ENCODE measurements at regions not wholly inside any gene's neighbourhood (a gene's known extent, or its start where the extent isn't known, plus 50 kb on each side); places are given as distances from the start of the nearest gene placed in this dataset.

- no peak for TF ChIP-seq GATA3 (IDR thresholded peaks at IDR 0.05; ENCODE audit: low read depth, low read length)
- no peak for TF ChIP-seq GATA2 (IDR thresholded peaks at IDR 0.05; ENCODE audit: low read depth, low read length)
Measured at GRCh38 chr2:236828820-236829219, 256.9 kb upstream of the COPS8 start.

DNA sequence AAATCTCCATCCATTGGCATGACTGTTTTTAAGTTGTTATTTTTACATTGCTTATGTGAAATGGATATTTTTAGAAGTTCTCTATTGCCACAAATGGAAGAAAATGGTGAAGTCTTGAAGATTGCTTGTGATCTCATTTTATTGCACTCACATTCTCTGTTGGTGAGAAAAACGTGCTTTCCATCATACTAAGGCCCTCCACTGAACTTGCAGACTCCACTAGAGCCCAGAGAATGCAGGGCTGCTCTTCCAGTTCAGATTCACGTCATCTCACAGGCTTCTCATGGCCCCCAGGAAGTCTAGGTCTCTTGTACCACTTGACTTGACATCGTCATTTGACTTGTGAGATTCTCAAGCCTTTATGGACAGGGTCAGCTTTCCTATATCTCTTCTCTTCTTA lies 254.8 kb upstream of the COPS8 start:
- TF ChIP-seq GATA2 (IDR thresholded peaks at IDR 0.05; ENCODE audit: low read depth, low read length) (no peak), GATA3 (IDR thresholded peaks at IDR 0.05; ENCODE audit: low read depth, low read length) (no peak)

DNA sequence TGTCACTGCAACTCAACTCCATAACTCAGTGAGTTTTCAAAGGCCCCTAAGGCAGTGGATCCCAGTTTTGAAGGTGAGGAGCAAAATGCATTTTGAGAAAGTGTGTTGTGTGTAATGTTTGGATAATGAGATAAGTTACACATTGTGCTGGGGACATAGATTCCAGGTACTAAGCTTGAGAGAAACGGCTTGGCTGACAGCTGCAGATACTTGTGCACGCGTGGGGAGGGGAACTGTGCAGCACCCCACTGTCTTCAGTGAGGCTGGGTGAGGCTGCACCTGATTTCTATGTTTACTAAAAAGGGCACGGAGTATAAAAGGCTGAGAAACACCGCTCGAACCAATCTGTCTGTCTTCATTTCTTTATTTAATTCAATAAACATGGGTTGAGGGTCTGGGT lies 254.0 kb upstream of the COPS8 start:
- TF ChIP-seq GATA3 (IDR thresholded peaks at IDR 0.05; ENCODE audit: low read depth, low read length) (no peak), GATA2 (IDR thresholded peaks at IDR 0.05; ENCODE audit: low read depth, low read length) (no peak)

DNA sequence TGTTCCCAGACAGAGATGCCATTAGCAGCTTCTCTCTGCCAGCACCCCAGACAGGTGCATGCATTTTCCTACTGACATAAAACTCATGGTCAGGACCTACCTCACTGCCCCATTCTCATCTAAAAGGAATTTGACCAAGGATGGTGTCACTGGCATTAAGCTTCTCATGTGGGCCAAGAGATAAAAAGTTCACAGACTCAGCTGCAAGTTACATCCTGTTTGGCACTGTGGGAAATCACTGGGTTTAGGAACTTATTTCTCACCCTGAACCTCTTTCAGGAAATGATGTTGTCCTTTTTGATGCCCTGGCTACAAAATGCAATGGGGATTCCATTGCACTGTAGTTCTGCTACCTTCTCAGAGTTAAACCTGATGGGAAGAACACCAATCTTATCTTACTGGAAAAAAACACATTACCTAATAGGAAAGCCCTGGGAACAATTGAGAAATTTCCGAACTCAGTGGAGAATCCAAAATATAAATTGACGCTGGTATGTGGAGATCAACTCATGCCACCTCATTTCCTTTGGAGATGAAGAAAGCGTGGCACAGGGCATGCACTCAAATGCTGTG lies 252.1 kb upstream of the COPS8 start:
- no peak for TF ChIP-seq GATA3 (IDR thresholded peaks at IDR 0.05; ENCODE audit: low read depth, low read length)
- TF ChIP-seq GATA2 (IDR thresholded peaks at IDR 0.05; ENCODE audit: low read depth, low read length) = no peak

GRCh38 chr2:236834284-236834683 lies 251.4 kb upstream of the COPS8 start:
- TF ChIP-seq GATA3 (IDR thresholded peaks at IDR 0.05; ENCODE audit: low read depth, low read length) (no peak), GATA2 (IDR thresholded peaks at IDR 0.05; ENCODE audit: low read depth, low read length) (no peak)

GRCh38 chr2:236835307-236836024 lies 250.2 kb upstream of the COPS8 start:
- TF ChIP-seq GATA2 (IDR thresholded peaks at IDR 0.05; ENCODE audit: low read depth, low read length) (no peak), GATA3 (IDR thresholded peaks at IDR 0.05; ENCODE audit: low read depth, low read length) (no peak)

- TF ChIP-seq GATA3 (IDR thresholded peaks at IDR 0.05; ENCODE audit: low read depth, low read length) = no peak; the same call in 1 of the 2 replicates
- TF ChIP-seq GATA2 (IDR thresholded peaks at IDR 0.05; ENCODE audit: low read depth, low read length) = no peak
Measured at GRCh38 chr2:236840215-236840614, 245.5 kb upstream of the COPS8 start.

GRCh38 chr2:236840857-236841256 lies 244.8 kb upstream of the COPS8 start:
- TF ChIP-seq GATA2 (IDR thresholded peaks at IDR 0.05; ENCODE audit: low read depth, low read length) (no peak), GATA3 (IDR thresholded peaks at IDR 0.05; ENCODE audit: low read depth, low read length) (no peak)

- TF ChIP-seq GATA3 (IDR thresholded peaks at IDR 0.05; ENCODE audit: low read depth, low read length) (no peak), GATA2 (IDR thresholded peaks at IDR 0.05; ENCODE audit: low read depth, low read length) (no peak)
Measured at GRCh38 chr2:236841389-236841788, 244.3 kb upstream of the COPS8 start.

- TF ChIP-seq GATA3 (IDR thresholded peaks at IDR 0.05; ENCODE audit: low read depth, low read length) (no peak), GATA2 (IDR thresholded peaks at IDR 0.05; ENCODE audit: low read depth, low read length) (no peak)
Measured at GRCh38 chr2:236843161-236843968, 242.3 kb upstream of the COPS8 start.

DNA sequence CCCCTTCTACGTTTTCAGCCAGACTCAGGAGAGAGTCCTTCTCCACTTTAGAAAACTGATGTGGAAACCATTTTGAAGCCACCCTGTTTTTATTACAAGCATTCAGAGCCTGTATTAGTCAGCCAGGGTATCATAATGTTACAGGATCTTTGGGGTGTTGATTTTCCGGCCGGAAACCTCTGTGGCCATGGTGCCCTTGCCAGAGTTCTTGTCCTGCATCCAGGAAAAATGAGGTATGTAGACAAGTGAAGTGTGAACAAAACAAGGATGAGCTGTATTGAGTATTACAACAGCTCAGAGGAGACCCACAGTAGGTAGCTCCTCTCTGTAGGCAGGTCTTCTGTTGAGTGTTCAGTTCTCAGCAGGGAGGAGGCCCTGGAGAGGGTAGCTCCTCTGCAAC lies 241.0 kb upstream of the COPS8 start:
- no peak for TF ChIP-seq GATA3 (IDR thresholded peaks at IDR 0.05; ENCODE audit: low read depth, low read length)
- TF ChIP-seq GATA2 (IDR thresholded peaks at IDR 0.05; ENCODE audit: low read depth, low read length) = no peak

GRCh38 chr2:236847023-236847422 lies 238.7 kb upstream of the COPS8 start:
- TF ChIP-seq GATA3 (IDR thresholded peaks at IDR 0.05; ENCODE audit: low read depth, low read length) (no peak), GATA2 (IDR thresholded peaks at IDR 0.05; ENCODE audit: low read depth, low read length) (no peak)

DNA sequence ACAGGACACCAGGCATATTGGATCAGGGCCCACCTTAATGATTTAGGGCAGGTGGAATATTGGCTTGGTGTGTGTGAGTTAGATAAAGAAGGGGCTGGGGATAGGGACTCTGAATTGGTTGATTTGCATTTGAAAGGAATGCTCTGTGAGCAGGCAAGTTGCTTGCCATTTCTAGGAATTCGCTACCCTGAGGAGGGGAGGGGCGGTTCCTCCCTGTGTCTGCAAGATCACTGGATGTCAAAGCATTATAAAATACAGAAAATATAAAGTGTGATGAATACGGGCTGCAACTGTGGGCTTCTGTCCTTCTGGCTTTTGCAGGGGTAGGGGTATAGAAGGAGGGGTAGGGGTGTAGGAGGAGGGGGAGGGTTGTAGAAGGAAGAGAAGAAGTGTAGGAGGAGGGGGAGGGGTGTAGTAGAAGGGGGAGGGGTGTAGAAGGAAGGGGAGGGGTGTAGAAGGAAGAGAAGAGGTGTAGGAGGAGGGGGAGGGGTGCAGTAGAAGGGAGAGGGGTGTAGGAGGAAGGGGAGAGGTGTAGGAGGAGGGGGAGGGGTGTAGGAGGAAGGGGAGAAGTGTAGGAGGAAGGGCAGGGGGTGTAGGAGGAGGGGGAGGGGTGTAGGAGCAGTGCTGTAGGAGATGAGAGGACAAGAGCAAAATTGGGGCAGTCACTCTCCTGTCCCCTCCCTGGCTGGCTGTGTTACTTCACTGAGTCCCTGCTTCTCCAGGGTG lies 238.0 kb upstream of the COPS8 start:
- no peak for TF ChIP-seq GATA3 (IDR thresholded peaks at IDR 0.05; ENCODE audit: low read depth, low read length)
- no peak for TF ChIP-seq GATA2 (IDR thresholded peaks at IDR 0.05; ENCODE audit: low read depth, low read length)

- TF ChIP-seq GATA3 (IDR thresholded peaks at IDR 0.05; ENCODE audit: low read depth, low read length) (peak; percentile 65), GATA2 (IDR thresholded peaks at IDR 0.05; ENCODE audit: low read depth, low read length) (peak; percentile 79)
Measured at GRCh38 chr2:236848501-236848900, 237.2 kb upstream of the COPS8 start.

Data from SH-SY5Y (cell line).